Keratinocyte (primary cell): ENCODE measurements at regions not wholly inside any gene's neighbourhood (a gene's known extent, or its start where the extent isn't known, plus 50 kb on each side); places are given as distances from the start of the nearest gene placed in this dataset.

Experiments used
- DNase-seq: peaks from one replicate; pipeline ENCODE4 v3.0.0-alpha.2; 2011; ENCODE audit warnings: low read depth, missing footprints, low spot score
- FAIRE-seq: peaks from 2 replicates; lab custom pipeline; 2011; peaks lifted over from hg19 to GRCh38; lab: Jason Lieb, UNC
- H2AFZ ChIP-seq: 2 replicates; pipeline ENCODE4 v1.6.0; 2012; ENCODE audit warnings: low read length, control low read depth, inconsistent platforms; ENCODE audit not compliant: control insufficient read depth
- H3K27ac ChIP-seq: 2 replicates; pipeline ENCODE4 v1.5.1; 2011; ENCODE audit warnings: low read length; ENCODE audit not compliant: control insufficient read depth, insufficient read depth
- H3K27me3 ChIP-seq: 3 replicates; pipeline ENCODE4 v1.6.0; 2011; ENCODE audit warnings: low read length; ENCODE audit not compliant: control insufficient read depth, insufficient read depth; ENCODE audit errors: extremely low read depth
- H3K36me3 ChIP-seq, 2 experiments: 2 replicates in 1 of 2; 3 replicates in 1 of 2; pipeline ENCODE4 v1.5.1; 2011; ENCODE audit warnings: low read length in 2 of 2, mild to moderate bottlenecking in 1 of 2; ENCODE audit not compliant: control insufficient read depth in 2 of 2, insufficient read depth in 2 of 2; ENCODE audit errors: extremely low read depth in 1 of 2
- H3K4me1 ChIP-seq: 3 replicates; pipeline ENCODE4 v1.5.1; 2011; ENCODE audit warnings: low read length; ENCODE audit not compliant: control insufficient read depth, insufficient read depth; ENCODE audit errors: extremely low read depth
- H3K4me2 ChIP-seq: 3 replicates; pipeline ENCODE4 v1.6.0; 2011; ENCODE audit warnings: low read depth, low read length; ENCODE audit not compliant: control insufficient read depth, insufficient read depth; ENCODE audit errors: extremely low read depth
- H3K4me3 ChIP-seq, 3 experiments: fragments of 200-600 bp in 1 of 3; sonication (generic) in 1 of 3; 2 replicates in 2 of 3; 3 replicates in 1 of 3; pipeline ENCODE4 v1.5.1; 2011 to 2016; ENCODE audit warnings: low read length in 3 of 3, mild to moderate bottlenecking in 3 of 3, control low read depth in 2 of 3, inconsistent platforms in 1 of 3, low read depth in 1 of 3, mixed read lengths in 1 of 3, mixed run types in 1 of 3, moderate library complexity in 1 of 3; ENCODE audit not compliant: control insufficient read depth in 2 of 3, insufficient read depth in 2 of 3; ENCODE audit errors: extremely low read depth in 1 of 3
- H3K79me2 ChIP-seq: 2 replicates; pipeline ENCODE4 v1.6.0; 2012; ENCODE audit warnings: low read length; ENCODE audit not compliant: control insufficient read depth, insufficient read depth
- H3K9ac ChIP-seq: 3 replicates; pipeline ENCODE4 v1.6.0; 2011; ENCODE audit warnings: low read length; ENCODE audit not compliant: control insufficient read depth, insufficient read depth; ENCODE audit errors: extremely low read depth
- H3K9me1 ChIP-seq: 3 replicates; pipeline ENCODE4 v1.6.0; 2011; ENCODE audit warnings: low read length; ENCODE audit not compliant: control insufficient read depth, insufficient read depth; ENCODE audit errors: extremely low read depth
- H3K9me3 ChIP-seq: 2 replicates; pipeline ENCODE4 v1.5.1; 2012; ENCODE audit warnings: low read depth, low read length; ENCODE audit not compliant: control insufficient read depth
- H4K20me1 ChIP-seq: 3 replicates; pipeline ENCODE4 v1.6.0; 2011; ENCODE audit warnings: low read length; ENCODE audit not compliant: control insufficient read depth, insufficient read depth; ENCODE audit errors: extremely low read depth
- CTCF ChIP-seq, 3 experiments: IDR thresholded peaks in 1 of 3; conservative IDR thresholded peaks in 1 of 3; optimal IDR thresholded peaks in 1 of 3; 2 replicates in 2 of 3; 3 replicates in 1 of 3; pipeline versions ENCODE3 to v1.5.1; 2011; ENCODE audit warnings: low read length in 3 of 3, mild to moderate bottlenecking in 3 of 3, moderate library complexity in 2 of 3, control low read depth in 1 of 3, inconsistent platforms in 1 of 3; ENCODE audit not compliant: insufficient read depth in 2 of 3; ENCODE audit errors: extremely low read depth in 1 of 3
- EZH2 ChIP-seq: IDR thresholded peaks from one replicate; pipeline ENCODE4 v1.6.1; 2012; ENCODE audit warnings: inconsistent platforms, mild to moderate bottlenecking, low read length, moderate library complexity
- dilution Hi-C: fragments of 300-500 bp; cut with MboI; formaldehyde crosslinking; loops from one replicate; pipeline ENCODE4 v1.7.0; 2020; ENCODE audit warnings: low sequenced_read_pairs; ENCODE audit not compliant: extremely low pct_ligation_motif_present

DNA sequence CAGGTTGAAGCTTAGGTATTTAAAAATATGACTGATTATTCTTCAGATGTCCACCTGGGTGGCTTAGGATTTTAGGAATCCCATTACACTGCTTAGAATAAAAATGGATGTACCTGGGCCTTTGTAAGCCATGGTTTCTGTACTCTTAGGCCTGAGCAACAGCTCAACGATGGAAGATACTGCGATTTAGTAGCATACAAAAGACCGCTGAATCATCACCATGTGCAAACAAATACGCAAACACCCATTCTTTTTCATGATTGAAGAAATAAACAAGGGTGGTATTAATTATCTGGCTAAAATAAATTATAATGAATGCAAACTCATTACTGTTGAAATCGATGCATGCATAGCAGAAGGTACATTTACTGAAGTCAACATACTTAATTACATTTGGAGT is 188.9 kb downstream of the ZNF330 start:
- TF ChIP-seq CTCF (optimal IDR thresholded peaks at IDR 0.05 in 1 of 3, IDR thresholded peaks at IDR 0.05 in 1 of 3, conservative IDR thresholded peaks at IDR 0.05 in 1 of 3; ENCODE audit: extremely low read depth in 1 of 3, insufficient read depth in 2 of 3, low read length in 3 of 3) (no peak), EZH2 (no peak)
- H3K79me2 ChIP-seq, result no peaks in the 10 kb centered on the region
- no peaks in the 10 kb centered on the region for H3K9me3 ChIP-seq
- FAIRE-seq (no peak), DNase-seq (no peak)
- no peaks in the 10 kb centered on the region for H3K4me1 ChIP-seq
- H4K20me1 ChIP-seq, result no peaks in the 10 kb centered on the region
- H3K27ac ChIP-seq, result no peak overlapping the region
- no peaks in the 10 kb centered on the region for H3K36me3 ChIP-seq
- no peaks in the 10 kb centered on the region for H3K27me3 ChIP-seq
- dilution Hi-C loops, result no loop called here
- H2AFZ ChIP-seq, result no peak overlapping the region
- no peak overlapping the region for H3K4me3 ChIP-seq
- H3K9ac ChIP-seq, result no peak overlapping the region
- H3K9me1 ChIP-seq, result no peaks in the 10 kb centered on the region
- no peak overlapping the region for H3K4me2 ChIP-seq

DNA sequence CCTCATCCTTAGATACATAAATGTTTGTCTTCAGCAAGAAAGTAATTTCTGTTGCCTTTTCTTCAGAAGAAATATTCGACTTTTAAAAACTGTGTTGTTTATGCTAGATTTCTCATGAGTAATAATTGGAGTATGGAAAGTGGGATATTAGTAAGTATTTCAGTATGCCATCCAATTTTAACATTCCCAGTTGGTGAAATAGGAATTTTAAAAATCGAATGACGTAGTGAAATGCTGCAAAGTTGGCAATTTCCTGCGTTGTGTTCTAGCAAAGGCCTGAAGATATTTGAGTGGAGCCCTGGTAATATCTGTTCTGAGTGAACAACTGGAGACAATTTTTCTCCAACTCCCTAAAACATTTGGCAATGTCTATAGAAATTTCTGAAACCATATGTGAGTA is 190.1 kb downstream of the ZNF330 start:
- H3K27ac ChIP-seq, result no peak overlapping the region
- no peak overlapping the region for H3K4me2 ChIP-seq
- H3K36me3 ChIP-seq, result no peaks in the 10 kb centered on the region
- FAIRE-seq (no peak), DNase-seq (no peak)
- no peak overlapping the region for H3K4me3 ChIP-seq
- H4K20me1 ChIP-seq, result no peaks in the 10 kb centered on the region
- no peak overlapping the region for H3K9ac ChIP-seq
- no peak overlapping the region for H2AFZ ChIP-seq
- H3K9me1 ChIP-seq, result no peaks in the 10 kb centered on the region
- no peaks in the 10 kb centered on the region for H3K79me2 ChIP-seq
- no peaks in the 10 kb centered on the region for H3K27me3 ChIP-seq
- dilution Hi-C loops, result no loop called here
- no peak for TF ChIP-seq CTCF (optimal IDR thresholded peaks at IDR 0.05 in 1 of 3, IDR thresholded peaks at IDR 0.05 in 1 of 3, conservative IDR thresholded peaks at IDR 0.05 in 1 of 3; ENCODE audit: extremely low read depth in 1 of 3, insufficient read depth in 2 of 3, low read length in 3 of 3)
- no peak for TF ChIP-seq EZH2
- H3K9me3 ChIP-seq, result no peaks in the 10 kb centered on the region
- H3K4me1 ChIP-seq, result no peaks in the 10 kb centered on the region
